GM21447 (cell line): ENCODE measurements at regions not wholly inside any gene's neighbourhood (a gene's known extent, or its start where the extent isn't known, plus 50 kb on each side); places are given as distances from the start of the nearest gene placed in this dataset.

Experiments
- ATAC-seq: cut with Tn5 transposase; IDR thresholded peaks from one replicate; pipeline ENCODE4 v1.9.1; 2021; ENCODE audit not compliant: unreplicated experiment

DNA sequence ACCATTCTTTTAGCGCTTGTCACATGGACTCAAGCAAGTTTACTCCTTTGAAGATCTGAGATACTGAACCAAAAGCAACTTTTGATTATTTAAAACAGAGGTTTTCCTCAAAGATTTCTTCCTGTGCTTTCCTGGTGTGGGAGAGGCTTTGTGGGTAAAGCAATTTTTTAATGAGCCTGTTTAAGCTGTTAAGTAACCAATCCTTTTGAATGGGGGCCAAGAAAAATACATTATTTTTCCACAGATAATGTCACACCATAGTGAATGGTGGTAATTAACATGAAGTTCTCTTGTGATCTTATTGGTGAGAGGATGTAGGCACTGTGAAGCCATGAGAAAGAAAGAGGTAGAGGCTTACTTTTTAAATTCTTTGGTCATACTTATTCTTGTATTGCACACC, 55.8 kb upstream of the OBI1 start:
- no peak for ATAC-seq

DNA sequence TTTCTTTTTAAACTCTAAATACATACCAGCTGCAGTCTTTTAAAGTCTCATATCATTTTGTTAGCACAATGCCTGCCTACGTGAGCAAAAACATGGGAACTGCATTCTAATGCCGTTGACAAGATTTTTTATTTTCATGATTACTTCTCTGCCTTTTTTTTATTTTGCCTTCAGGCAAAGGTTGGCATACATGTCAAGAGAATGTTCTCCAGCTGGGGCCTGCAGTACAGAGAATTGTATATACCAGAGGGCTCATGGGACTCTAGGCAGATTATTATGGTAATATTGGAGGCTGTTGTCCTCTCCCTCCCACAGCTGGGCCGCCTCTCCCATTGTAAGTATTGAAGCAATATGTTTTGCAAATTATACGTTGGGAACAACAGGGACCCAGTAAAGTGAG, 53.9 kb upstream of the OBI1 start:
- ATAC-seq = no peak

DNA sequence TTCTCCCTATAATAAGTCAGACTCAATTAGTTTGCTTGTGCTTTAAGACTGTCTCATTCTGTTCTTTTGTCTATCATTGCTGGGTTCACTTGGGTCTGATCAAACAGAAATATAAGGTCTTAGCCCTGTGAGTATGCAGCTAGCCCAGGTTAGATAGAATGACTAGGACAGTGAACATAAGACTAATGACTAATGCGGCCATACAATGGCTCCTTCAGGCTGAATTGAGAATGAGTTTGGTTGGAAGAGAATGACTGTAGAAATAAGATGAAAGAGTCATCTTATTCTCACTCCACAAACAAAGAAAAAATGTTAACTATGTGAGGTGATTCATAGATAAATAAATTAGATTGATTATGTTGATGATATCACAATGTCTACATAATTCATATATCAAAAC, 50.1 kb upstream of the OBI1 start:
- no peak for ATAC-seq
